ENCODE measurements at regions not wholly inside any gene's neighbourhood (a gene's known extent, or its start where the extent isn't known, plus 50 kb on each side); places are given as distances from the start of the nearest gene placed in this dataset.

DNA sequence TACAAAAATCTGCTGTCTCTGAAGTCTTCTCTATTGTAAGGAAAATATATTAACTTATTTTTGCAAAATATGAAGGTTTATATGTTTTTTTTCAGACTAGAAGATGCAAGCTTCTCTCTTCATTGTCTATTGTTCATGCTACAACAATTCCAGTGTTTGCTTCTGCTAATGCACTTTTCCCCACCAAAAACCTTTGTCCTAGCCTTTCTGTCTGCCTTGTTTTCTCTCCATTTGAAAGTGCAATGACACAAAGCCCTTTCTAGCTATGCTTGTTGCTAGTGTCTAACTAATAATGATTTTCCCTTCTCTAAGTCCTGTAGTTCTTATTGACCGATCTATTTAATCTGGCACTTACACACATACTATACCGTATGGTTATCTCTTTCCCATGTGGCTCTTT is 369.5 kb upstream of the CELF4 start:
- H3K14ac ChIP-seq (ENCODE audit: insufficient read length): no peak overlapping the region
- H3K4me2 ChIP-seq (ENCODE audit: insufficient read depth in 1 of 2, low read depth in 2 of 2, low read length in 2 of 2): no peak overlapping the region
- H3K23ac ChIP-seq (ENCODE audit: insufficient read length): no peak overlapping the region
- H4K20me1 ChIP-seq (replicated peaks in 1 of 2; ENCODE audit: control insufficient read depth in 1 of 2, insufficient read depth in 2 of 2, low read length in 2 of 2): no peaks in the 10 kb centered on the region
- no peak for DNase-seq (ENCODE audit: low read depth in 1 of 2, low spot score in 2 of 2)
- H2AFZ ChIP-seq (ENCODE audit: low read length): no peak overlapping the region
- no peaks in the 10 kb centered on the region for H3K36me3 ChIP-seq (ENCODE audit: control insufficient read depth in 2 of 4, insufficient read depth in 4 of 4, low read length in 3 of 4)
- no peaks in the 10 kb centered on the region for H3K79me1 ChIP-seq (ENCODE audit: low read depth, low read length)
- H3K4ac ChIP-seq (replicated peaks; ENCODE audit: insufficient read length, low read depth, low read length): no peak overlapping the region
- H3K4me1 ChIP-seq (replicated peaks in 1 of 4; ENCODE audit: control insufficient read depth in 3 of 4, insufficient read depth in 4 of 4, low read length in 3 of 4): no peaks in the 10 kb centered on the region
- TF ChIP-seq SP2 (IDR thresholded peaks at IDR 0.05; ENCODE audit: low read length): no peak
- no peak for TF ChIP-seq EZH2 (IDR thresholded peaks at IDR 0.05; ENCODE audit: low read depth, low read length, severe bottlenecking)
- no peak for TF ChIP-seq RFX5 (IDR thresholded peaks at IDR 0.05; ENCODE audit: borderline replicate concordance, low read depth, low read length)
- TF ChIP-seq EGR1 (IDR thresholded peaks at IDR 0.05; ENCODE audit: borderline replicate concordance, low read depth, low read length): no peak
- no peak for TF ChIP-seq POLR2A (IDR thresholded peaks at IDR 0.05; ENCODE audit: control extremely low read depth in 1 of 2, low read depth in 2 of 2, low read length in 2 of 2)
- TF ChIP-seq GTF2F1 (IDR thresholded peaks at IDR 0.05; ENCODE audit: borderline replicate concordance, low read depth, low read length): no peak
- no peak for TF ChIP-seq RXRA (IDR thresholded peaks at IDR 0.05; ENCODE audit: insufficient read depth, low read depth, low read length)
- no peak for TF ChIP-seq SIN3A (conservative IDR thresholded peaks at IDR 0.05 in 1 of 2, IDR thresholded peaks at IDR 0.05 in 1 of 2; ENCODE audit: low read depth in 1 of 2, low read length in 2 of 2)
- no peak for TF ChIP-seq BCL11A (IDR thresholded peaks at IDR 0.05; ENCODE audit: low read depth in 2 of 2, low read length in 2 of 2)
- ChIA-PET CTCF (ENCODE audit: partially characterized antibody) (no interaction called here), POLR2A (ENCODE audit: partially characterized antibody) (no interaction called here)
- no peak overlapping the region for H2BK20ac ChIP-seq (ENCODE audit: low read length)
- H2AK5ac ChIP-seq (ENCODE audit: low read depth, low read length): no peak overlapping the region
- FAIRE-seq: no peak
- no peak overlapping the region for H3K9ac ChIP-seq (replicated peaks in 1 of 4; ENCODE audit: extremely low read depth in 1 of 4, low read depth in 3 of 4, low read length in 3 of 4)
- H4K91ac ChIP-seq (replicated peaks; ENCODE audit: insufficient read length, low read length): no peak overlapping the region
- H2BK12ac ChIP-seq (ENCODE audit: low read depth, low read length): no peak overlapping the region
- peaks cover 3% of the 10 kb centered on the region in 2 experiments; a peak in 1 of 4 replicates for H3K9me3 ChIP-seq (ENCODE audit: insufficient read depth in 2 of 2, low read depth in 1 of 2, low read length in 1 of 2)
- H3K23me2 ChIP-seq (ENCODE audit: low read depth, low read length): no peaks in the 10 kb centered on the region
- no peak overlapping the region for H4K8ac ChIP-seq (ENCODE audit: extremely low read depth, insufficient read depth, low read length)
- H2BK120ac ChIP-seq (replicated peaks; ENCODE audit: low read depth, low read length): no peak overlapping the region
- no peaks in the 10 kb centered on the region for H3K27me3 ChIP-seq (replicated peaks in 1 of 4; ENCODE audit: control insufficient read depth in 3 of 4, extremely low read depth in 1 of 4, insufficient read depth in 3 of 4, low read length in 3 of 4)
- no peaks in the 10 kb centered on the region for H3K79me2 ChIP-seq (ENCODE audit: control insufficient read depth in 1 of 2, insufficient read depth in 2 of 2, low read length in 2 of 2)
- 85% methylated on average over 2 of the region's 2 CpGs; no CpG with 5 or more reads in 1 of the 2 experiments for WGBS, 2 experiments (ENCODE audit: extremely low coverage in 1 of 2, insufficient coverage in 1 of 2, insufficient read length in 1 of 2, insufficient replicate concordance in 2 of 2, low coverage in 1 of 2, low lambda C conversion rate in 2 of 2, missing lambda C conversion rate in 1 of 2)
- no peak overlapping the region for H3K18ac ChIP-seq (ENCODE audit: extremely low read depth, low read length)
- no peak overlapping the region for H4K5ac ChIP-seq (ENCODE audit: insufficient read length, low read depth, low read length)
- H3K4me3 ChIP-seq (ENCODE audit: extremely low read depth in 1 of 4, insufficient read depth in 2 of 4, low read depth in 3 of 4, low read length in 4 of 4): no peak overlapping the region
- H2BK5ac ChIP-seq (ENCODE audit: low read depth, low read length): no peak overlapping the region
- no peak overlapping the region for H3K56ac ChIP-seq (replicated peaks; ENCODE audit: insufficient read length, low read depth, low read length)
- no peak overlapping the region for H2BK15ac ChIP-seq (ENCODE audit: low read length)
- H3K27ac ChIP-seq (ENCODE audit: low read depth, low read length): no peak overlapping the region

Data from H1 (cell line).